ENCODE measurements at regions not wholly inside any gene's neighbourhood (a gene's known extent, or its start where the extent isn't known, plus 50 kb on each side); places are given as distances from the start of the nearest gene placed in this dataset.
A peak's percentile ranks its signal among the peaks of the same experiment; 100 is the strongest.

- TF ChIP-seq CTCF (IDR thresholded peaks at IDR 0.05): no peak
- no peak overlapping the region for H3K4me3 Mint-ChIP-seq
- no peak overlapping the region for H3K27ac Mint-ChIP-seq
- peaks cover 5% of the 10 kb centered on the region for H3K4me1 Mint-ChIP-seq
- H3K36me3 Mint-ChIP-seq (ENCODE audit: low read depth): no peaks in the 10 kb centered on the region
- no peak for DNase-seq
- no peaks in the 10 kb centered on the region for H3K9me3 Mint-ChIP-seq
- peaks cover 3% of the 10 kb centered on the region for H3K27me3 Mint-ChIP-seq (ENCODE audit: low read depth, poor library complexity)
Observed at GRCh38 chr4:111924696-111925095, 220.6 kb upstream of the FAM241A start.

GRCh38 chr4:111930659-111931058 lies 214.6 kb upstream of the FAM241A start:
- no peaks in the 10 kb centered on the region for H3K27me3 Mint-ChIP-seq (ENCODE audit: low read depth, poor library complexity)
- no peak for TF ChIP-seq CTCF (IDR thresholded peaks at IDR 0.05)
- no peak overlapping the region for H3K4me3 Mint-ChIP-seq
- DNase-seq: no peak
- no peaks in the 10 kb centered on the region for H3K36me3 Mint-ChIP-seq (ENCODE audit: low read depth)
- no peaks in the 10 kb centered on the region for H3K9me3 Mint-ChIP-seq
- H3K4me1 Mint-ChIP-seq: peaks cover 26% of the 10 kb centered on the region
- H3K27ac Mint-ChIP-seq: no peak overlapping the region

GRCh38 chr4:111933703-111934102 lies 211.6 kb upstream of the FAM241A start:
- Mint-ChIP-seq H3K27me3 (ENCODE audit: low read depth, poor library complexity) (no peaks in the 10 kb centered on the region), H3K27ac (no peak overlapping the region), H3K36me3 (ENCODE audit: low read depth) (no peaks in the 10 kb centered on the region), H3K9me3 (no peaks in the 10 kb centered on the region), H3K4me3 (no peak overlapping the region), H3K4me1 (peaks cover 20% of the 10 kb centered on the region)
- no peak for DNase-seq
- TF ChIP-seq CTCF (IDR thresholded peaks at IDR 0.05): no peak

- no peak overlapping the region for H3K4me3 Mint-ChIP-seq
- H3K9me3 Mint-ChIP-seq: no peaks in the 10 kb centered on the region
- no peak for TF ChIP-seq CTCF (IDR thresholded peaks at IDR 0.05)
- H3K27me3 Mint-ChIP-seq (ENCODE audit: low read depth, poor library complexity): no peaks in the 10 kb centered on the region
- no peak for DNase-seq
- peaks cover 20% of the 10 kb centered on the region for H3K4me1 Mint-ChIP-seq
- H3K36me3 Mint-ChIP-seq (ENCODE audit: low read depth): no peaks in the 10 kb centered on the region
- peak overlapping the region; percentile 57 for H3K27ac Mint-ChIP-seq
Observed at GRCh38 chr4:111934314-111934713, 210.9 kb upstream of the FAM241A start.

- Mint-ChIP-seq H3K4me1 (peaks cover 20% of the 10 kb centered on the region), H3K27ac (no peak overlapping the region), H3K4me3 (no peak overlapping the region), H3K27me3 (ENCODE audit: low read depth, poor library complexity) (no peaks in the 10 kb centered on the region), H3K9me3 (no peaks in the 10 kb centered on the region), H3K36me3 (ENCODE audit: low read depth) (no peaks in the 10 kb centered on the region)
- TF ChIP-seq CTCF (IDR thresholded peaks at IDR 0.05): peak; percentile 36
- no peak for DNase-seq
Observed at GRCh38 chr4:111937368-111937767, 207.9 kb upstream of the FAM241A start.

GRCh38 chr4:111941957-111942356 lies 203.3 kb upstream of the FAM241A start:
- Mint-ChIP-seq H3K9me3 (no peaks in the 10 kb centered on the region), H3K27me3 (ENCODE audit: low read depth, poor library complexity) (no peaks in the 10 kb centered on the region), H3K27ac (no peak overlapping the region), H3K4me1 (peaks cover 7% of the 10 kb centered on the region), H3K4me3 (no peak overlapping the region), H3K36me3 (ENCODE audit: low read depth) (no peaks in the 10 kb centered on the region)
- no peak for DNase-seq
- TF ChIP-seq CTCF (IDR thresholded peaks at IDR 0.05): no peak

Data from nephron progenitor cell (in vitro differentiated cells).